ENCODE measurements at regions not wholly inside any gene's neighbourhood (a gene's known extent, or its start where the extent isn't known, plus 50 kb on each side); places are given as distances from the start of the nearest gene placed in this dataset.

DNA sequence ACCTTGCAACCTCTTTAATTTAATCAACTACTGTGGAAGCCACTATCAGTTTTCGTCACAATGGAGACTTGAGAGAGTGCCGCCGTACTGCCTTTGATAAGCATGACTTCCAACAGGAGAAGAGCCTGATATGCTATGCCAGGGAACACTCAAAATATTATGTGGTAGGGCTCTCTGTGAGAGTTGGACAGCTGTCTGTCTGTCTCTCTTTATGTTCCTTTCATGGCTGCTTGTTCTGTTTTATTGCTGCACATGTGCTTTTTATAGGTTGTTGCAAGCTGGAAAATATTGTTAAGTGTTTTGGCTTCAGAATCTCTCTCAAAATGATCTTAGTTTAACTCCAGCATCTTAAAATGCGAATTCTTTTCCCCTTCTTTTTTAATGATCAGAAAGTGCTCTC lies 249.4 kb upstream of the RARB start:
- Mint-ChIP-seq H3K27me3 (ENCODE audit: insufficient read depth, low read depth, poor library complexity) (peaks cover 1% of the 10 kb centered on the region), H3K4me1 (peaks cover 20% of the 10 kb centered on the region), H3K36me3 (ENCODE audit: low read depth) (no peaks in the 10 kb centered on the region; the same call in 2 of the 3 replicates), H3K9me3 (no peaks in the 10 kb centered on the region), H3K4me3 (no peak overlapping the region), H3K27ac (no peak overlapping the region)
- DNase-seq (ENCODE audit: low spot score) (no peak), ATAC-seq (no peak)
- Histone ChIP-seq H3K36me3 (ENCODE audit: insufficient read depth) (no peaks in the 10 kb centered on the region), H3K4me3 (no peak overlapping the region), H4K20me1 (replicated peaks; ENCODE audit: insufficient read depth) (no peaks in the 10 kb centered on the region), H3F3A (replicated peaks; ENCODE audit: low read depth) (no peaks in the 10 kb centered on the region), H3K9me2 (ENCODE audit: insufficient read depth) (peaks cover 17% of the 10 kb centered on the region; the same call in 1 of the 2 replicates), H3K4me2 (no peak overlapping the region), H3K27ac (ENCODE audit: low read depth) (no peak overlapping the region), H3K4me1 (ENCODE audit: insufficient read depth) (peaks cover 4% of the 10 kb centered on the region; the same call in 1 of the 2 replicates), H3K79me2 (replicated peaks; ENCODE audit: insufficient read depth) (no peaks in the 10 kb centered on the region), H2AFZ (no peak overlapping the region), H3K27me3 (ENCODE audit: insufficient read depth) (no peaks in the 10 kb centered on the region)
- TF ChIP-seq NANOG (IDR thresholded peaks at IDR 0.05; ENCODE audit: borderline replicate concordance): no peak
- no peak for TF ChIP-seq EZH2phosphoT487 (IDR thresholded peaks at IDR 0.05; ENCODE audit: unreplicated experiment)
- TF ChIP-seq EZH2 (IDR thresholded peaks at IDR 0.05; ENCODE audit: low read depth, unreplicated experiment): no peak
- TF ChIP-seq, protein P1, sequence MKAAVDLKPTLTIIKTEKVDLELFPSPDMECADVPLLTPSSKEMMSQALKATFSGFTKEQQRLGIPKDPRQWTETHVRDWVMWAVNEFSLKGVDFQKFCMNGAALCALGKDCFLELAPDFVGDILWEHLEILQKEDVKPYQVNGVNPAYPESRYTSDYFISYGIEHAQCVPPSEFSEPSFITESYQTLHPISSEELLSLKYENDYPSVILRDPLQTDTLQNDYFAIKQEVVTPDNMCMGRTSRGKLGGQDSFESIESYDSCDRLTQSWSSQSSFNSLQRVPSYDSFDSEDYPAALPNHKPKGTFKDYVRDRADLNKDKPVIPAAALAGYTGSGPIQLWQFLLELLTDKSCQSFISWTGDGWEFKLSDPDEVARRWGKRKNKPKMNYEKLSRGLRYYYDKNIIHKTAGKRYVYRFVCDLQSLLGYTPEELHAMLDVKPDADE (IDR thresholded peaks at IDR 0.05): no peak
- TF ChIP-seq JUNB (IDR thresholded peaks at IDR 0.05; ENCODE audit: unreplicated experiment): no peak
- TF ChIP-seq, protein P2, sequence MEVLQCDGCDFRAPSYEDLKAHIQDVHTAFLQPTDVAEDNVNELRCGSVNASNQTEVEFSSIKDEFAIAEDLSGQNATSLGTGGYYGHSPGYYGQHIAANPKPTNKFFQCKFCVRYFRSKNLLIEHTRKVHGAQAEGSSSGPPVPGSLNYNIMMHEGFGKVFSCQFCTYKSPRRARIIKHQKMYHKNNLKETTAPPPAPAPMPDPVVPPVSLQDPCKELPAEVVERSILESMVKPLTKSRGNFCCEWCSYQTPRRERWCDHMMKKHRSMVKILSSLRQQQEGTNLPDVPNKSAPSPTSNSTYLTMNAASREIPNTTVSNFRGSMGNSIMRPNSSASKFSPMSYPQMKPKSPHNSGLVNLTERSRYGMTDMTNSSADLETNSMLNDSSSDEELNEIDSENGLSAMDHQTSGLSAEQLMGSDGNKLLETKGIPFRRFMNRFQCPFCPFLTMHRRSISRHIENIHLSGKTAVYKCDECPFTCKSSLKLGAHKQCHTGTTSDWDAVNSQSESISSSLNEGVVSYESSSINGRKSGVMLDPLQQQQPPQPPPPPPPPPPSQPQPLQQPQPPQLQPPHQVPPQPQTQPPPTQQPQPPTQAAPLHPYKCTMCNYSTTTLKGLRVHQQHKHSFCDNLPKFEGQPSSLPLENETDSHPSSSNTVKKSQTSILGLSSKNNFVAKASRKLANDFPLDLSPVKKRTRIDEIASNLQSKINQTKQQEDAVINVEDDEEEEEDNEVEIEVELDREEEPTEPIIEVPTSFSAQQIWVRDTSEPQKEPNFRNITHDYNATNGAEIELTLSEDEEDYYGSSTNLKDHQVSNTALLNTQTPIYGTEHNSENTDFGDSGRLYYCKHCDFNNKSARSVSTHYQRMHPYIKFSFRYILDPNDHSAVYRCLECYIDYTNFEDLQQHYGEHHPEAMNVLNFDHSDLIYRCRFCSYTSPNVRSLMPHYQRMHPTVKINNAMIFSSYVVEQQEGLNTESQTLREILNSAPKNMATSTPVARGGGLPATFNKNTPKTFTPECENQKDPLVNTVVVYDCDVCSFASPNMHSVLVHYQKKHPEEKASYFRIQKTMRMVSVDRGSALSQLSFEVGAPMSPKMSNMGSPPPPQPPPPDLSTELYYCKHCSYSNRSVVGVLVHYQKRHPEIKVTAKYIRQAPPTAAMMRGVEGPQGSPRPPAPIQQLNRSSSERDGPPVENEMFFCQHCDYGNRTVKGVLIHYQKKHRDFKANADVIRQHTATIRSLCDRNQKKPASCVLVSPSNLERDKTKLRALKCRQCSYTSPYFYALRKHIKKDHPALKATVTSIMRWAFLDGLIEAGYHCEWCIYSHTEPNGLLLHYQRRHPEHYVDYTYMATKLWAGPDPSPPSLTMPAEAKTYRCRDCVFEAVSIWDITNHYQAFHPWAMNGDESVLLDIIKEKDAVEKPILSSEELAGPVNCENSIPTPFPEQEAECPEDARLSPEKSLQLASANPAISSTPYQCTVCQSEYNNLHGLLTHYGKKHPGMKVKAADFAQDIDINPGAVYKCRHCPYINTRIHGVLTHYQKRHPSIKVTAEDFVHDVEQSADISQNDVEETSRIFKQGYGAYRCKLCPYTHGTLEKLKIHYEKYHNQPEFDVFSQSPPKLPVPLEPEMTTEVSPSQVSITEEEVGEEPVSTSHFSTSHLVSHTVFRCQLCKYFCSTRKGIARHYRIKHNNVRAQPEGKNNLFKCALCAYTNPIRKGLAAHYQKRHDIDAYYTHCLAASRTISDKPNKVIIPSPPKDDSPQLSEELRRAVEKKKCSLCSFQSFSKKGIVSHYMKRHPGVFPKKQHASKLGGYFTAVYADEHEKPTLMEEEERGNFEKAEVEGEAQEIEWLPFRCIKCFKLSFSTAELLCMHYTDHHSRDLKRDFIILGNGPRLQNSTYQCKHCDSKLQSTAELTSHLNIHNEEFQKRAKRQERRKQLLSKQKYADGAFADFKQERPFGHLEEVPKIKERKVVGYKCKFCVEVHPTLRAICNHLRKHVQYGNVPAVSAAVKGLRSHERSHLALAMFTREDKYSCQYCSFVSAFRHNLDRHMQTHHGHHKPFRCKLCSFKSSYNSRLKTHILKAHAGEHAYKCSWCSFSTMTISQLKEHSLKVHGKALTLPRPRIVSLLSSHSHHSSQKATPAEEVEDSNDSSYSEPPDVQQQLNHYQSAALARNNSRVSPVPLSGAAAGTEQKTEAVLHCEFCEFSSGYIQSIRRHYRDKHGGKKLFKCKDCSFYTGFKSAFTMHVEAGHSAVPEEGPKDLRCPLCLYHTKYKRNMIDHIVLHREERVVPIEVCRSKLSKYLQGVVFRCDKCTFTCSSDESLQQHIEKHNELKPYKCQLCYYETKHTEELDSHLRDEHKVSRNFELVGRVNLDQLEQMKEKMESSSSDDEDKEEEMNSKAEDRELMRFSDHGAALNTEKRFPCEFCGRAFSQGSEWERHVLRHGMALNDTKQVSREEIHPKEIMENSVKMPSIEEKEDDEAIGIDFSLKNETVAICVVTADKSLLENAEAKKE (CRISPR knock-in tag; IDR thresholded peaks at IDR 0.05): no peak
- TF ChIP-seq REST (IDR thresholded peaks at IDR 0.05; ENCODE audit: unreplicated experiment): no peak
- TF ChIP-seq CREB1 (CRISPR knock-in tag; IDR thresholded peaks at IDR 0.05; ENCODE audit: low read depth): no peak
- TF ChIP-seq, protein P3, sequence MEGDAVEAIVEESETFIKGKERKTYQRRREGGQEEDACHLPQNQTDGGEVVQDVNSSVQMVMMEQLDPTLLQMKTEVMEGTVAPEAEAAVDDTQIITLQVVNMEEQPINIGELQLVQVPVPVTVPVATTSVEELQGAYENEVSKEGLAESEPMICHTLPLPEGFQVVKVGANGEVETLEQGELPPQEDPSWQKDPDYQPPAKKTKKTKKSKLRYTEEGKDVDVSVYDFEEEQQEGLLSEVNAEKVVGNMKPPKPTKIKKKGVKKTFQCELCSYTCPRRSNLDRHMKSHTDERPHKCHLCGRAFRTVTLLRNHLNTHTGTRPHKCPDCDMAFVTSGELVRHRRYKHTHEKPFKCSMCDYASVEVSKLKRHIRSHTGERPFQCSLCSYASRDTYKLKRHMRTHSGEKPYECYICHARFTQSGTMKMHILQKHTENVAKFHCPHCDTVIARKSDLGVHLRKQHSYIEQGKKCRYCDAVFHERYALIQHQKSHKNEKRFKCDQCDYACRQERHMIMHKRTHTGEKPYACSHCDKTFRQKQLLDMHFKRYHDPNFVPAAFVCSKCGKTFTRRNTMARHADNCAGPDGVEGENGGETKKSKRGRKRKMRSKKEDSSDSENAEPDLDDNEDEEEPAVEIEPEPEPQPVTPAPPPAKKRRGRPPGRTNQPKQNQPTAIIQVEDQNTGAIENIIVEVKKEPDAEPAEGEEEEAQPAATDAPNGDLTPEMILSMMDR (conservative IDR thresholded peaks at IDR 0.05; ENCODE audit: low read depth in 2 of 2): no peak
- no peak for TF ChIP-seq ZNF114 (CRISPR knock-in tag; IDR thresholded peaks at IDR 0.05)
- no peak for TF ChIP-seq STAT1 (IDR thresholded peaks at IDR 0.05; ENCODE audit: unreplicated experiment)
- no peak for TF ChIP-seq ZNF331 (CRISPR knock-in tag; IDR thresholded peaks at IDR 0.05; ENCODE audit: low read depth)
- TF ChIP-seq POLR2AphosphoS5 (IDR thresholded peaks at IDR 0.05; ENCODE audit: low read depth): no peak
